Ureter (tissue), 1 donor: ENCODE measurements at regions not wholly inside any gene's neighbourhood (a gene's known extent, or its start where the extent isn't known, plus 50 kb on each side); places are given as distances from the start of the nearest gene placed in this dataset.

Experiments used
- DNase-seq: peaks from one replicate; pipeline ENCODE4 v3.0.0-alpha.2; 2020; ENCODE audit warnings: low spot score
- donor health status: DM: yes; HTN: yes; CAD: no.

DNA sequence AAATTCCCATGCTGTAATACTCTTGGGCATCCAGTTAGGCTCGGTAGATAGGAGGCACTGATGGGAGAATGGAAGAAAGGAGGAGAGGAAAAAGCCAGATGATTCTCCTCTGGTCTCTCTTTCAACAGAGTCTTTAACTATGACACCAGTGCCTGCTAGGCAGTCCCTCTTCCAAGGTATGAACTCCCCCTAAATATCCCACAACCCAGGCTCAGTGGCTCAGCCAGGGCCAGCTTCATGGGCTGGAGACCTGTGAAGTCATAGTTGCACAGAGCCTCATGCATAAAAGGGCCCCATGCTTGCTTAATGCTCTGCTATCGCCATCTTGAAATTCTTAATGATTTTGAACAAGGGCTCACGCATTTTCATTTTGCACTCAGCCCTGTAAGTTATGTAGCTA lies 869.2 kb upstream of the GCFC2 start:
- DNase-seq, result no peak

GRCh38 chr2:76572981-76573380 lies 862.3 kb upstream of the GCFC2 start:
- no peak for DNase-seq

GRCh38 chr2:76569819-76570218 lies 859.1 kb upstream of the GCFC2 start:
- no peak for DNase-seq

GRCh38 chr2:76567478-76567877 lies 856.8 kb upstream of the GCFC2 start:
- no peak for DNase-seq

- DNase-seq, result no peak
These were observed 854.0 kb upstream of the GCFC2 start for GRCh38 chr2:76564734-76565133.

DNA sequence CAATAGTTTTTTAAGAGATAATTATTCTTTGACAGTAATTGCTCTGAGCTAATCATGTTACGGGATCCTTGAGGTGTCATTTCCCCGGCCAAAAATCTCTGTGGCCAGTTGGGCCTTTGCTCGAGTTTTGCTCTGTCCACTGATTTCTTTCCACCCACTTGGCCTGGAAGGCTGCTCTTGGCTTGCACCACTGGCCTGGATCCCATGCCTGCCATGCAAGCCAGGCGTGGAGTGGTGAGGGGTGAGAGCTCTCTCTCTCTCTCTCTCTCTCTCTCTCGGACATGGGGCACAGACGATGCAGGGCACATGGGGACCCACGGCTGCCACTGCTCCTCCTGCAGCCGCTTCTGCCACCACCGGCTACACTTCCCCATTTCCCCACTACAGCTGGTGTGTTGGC lies 853.0 kb upstream of the GCFC2 start:
- DNase-seq, result no peak

- DNase-seq, result no peak
These were observed 847.4 kb upstream of the GCFC2 start for GRCh38 chr2:76558157-76558556.

- no peak for DNase-seq
These were observed 845.3 kb upstream of the GCFC2 start for GRCh38 chr2:76556018-76556417.

GRCh38 chr2:76546207-76546606 lies 835.5 kb upstream of the GCFC2 start:
- DNase-seq, result no peak

DNA sequence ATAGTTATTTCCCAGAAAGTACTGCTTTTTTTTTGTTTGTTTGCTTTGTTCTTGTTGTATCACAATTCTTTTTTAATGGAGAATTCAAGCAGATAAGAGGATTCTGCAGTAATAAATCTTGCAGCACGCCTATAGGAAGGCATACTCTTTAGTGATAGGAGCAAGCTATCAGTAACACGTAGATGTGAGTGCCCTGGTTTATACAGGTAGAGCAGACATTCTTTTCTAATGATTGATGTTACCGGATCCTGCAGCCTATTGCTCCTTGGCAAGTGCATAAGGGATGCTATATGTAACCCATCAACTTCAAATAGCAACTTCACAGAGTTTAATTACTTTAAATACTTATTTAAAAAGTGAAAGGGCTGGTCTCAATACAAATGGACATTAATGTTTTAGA lies 834.2 kb upstream of the GCFC2 start:
- no peak for DNase-seq

- DNase-seq, result no peak
These were observed 806.8 kb upstream of the GCFC2 start for GRCh38 chr2:76517574-76517909.

- DNase-seq, result no peak
These were observed 806.3 kb upstream of the GCFC2 start for GRCh38 chr2:76516861-76517573.

DNA sequence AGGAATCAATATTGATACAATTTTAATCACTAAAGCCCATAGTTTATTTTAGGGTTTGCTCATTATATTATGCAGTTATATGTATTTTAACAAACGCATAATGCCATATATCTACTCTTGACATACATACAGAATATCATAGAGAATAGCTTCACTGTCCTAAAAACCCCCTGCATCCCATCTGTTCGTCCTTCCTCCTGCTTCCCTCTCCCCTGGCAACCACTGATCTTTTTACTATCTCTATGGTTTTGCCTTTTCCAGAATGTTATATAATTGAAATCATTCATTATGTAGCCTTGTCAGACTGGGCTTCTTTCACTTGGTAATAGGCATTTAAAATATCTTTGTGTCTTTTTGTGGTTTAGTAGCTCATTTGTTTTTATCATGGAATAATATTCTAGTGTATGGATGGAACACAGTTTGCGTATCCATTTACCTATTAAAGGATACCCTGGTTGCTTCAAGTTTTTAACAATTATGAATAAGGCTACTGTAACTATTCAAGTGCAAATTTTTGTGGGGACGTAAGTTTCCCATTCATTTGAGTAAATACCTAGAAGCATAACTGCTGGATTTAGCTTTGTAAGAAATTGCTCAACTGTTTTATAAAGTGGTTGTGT lies 801.6 kb upstream of the GCFC2 start:
- no peak for DNase-seq

- DNase-seq, result no peak
These were observed 795.8 kb upstream of the GCFC2 start for GRCh38 chr2:76506538-76506937.

- DNase-seq, result no peak
These were observed 790.9 kb upstream of the GCFC2 start for GRCh38 chr2:76501641-76502040.

GRCh38 chr2:76498360-76498759 lies 787.6 kb upstream of the GCFC2 start:
- DNase-seq, result no peak

GRCh38 chr2:76491503-76491902 lies 780.8 kb upstream of the GCFC2 start:
- no peak for DNase-seq

GRCh38 chr2:76478266-76479035 lies 767.7 kb upstream of the GCFC2 start:
- DNase-seq, result no peak

GRCh38 chr2:76472946-76473345 lies 762.2 kb upstream of the GCFC2 start:
- DNase-seq, result no peak

- DNase-seq, result no peak
These were observed 758.4 kb upstream of the GCFC2 start for GRCh38 chr2:76469066-76469465.

DNA sequence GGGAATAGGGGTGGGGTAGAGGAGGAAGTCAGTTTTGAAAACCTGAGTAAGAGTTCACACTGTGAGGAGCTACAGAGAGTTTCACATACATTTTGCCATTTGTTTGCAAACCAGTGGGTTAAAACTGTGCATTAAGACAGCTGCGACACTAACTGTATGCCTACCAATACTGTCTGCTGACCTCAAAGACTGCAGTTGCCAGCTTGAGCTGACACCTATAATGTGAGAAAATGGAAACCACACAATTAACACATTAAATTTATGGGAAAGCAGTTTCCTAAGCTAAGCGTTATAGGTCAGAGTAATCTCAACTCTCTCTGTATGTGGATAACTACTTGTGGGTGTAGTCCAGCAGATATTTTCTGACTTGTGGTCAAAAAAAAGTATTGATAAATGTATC lies 756.6 kb upstream of the GCFC2 start:
- no peak for DNase-seq

GRCh38 chr2:76464310-76464709 lies 753.6 kb upstream of the GCFC2 start:
- DNase-seq, result no peak

GRCh38 chr2:76461431-76461830 lies 750.7 kb upstream of the GCFC2 start:
- DNase-seq, result no peak
